ENCODE measurements at regions not wholly inside any gene's neighbourhood (a gene's known extent, or its start where the extent isn't known, plus 50 kb on each side); places are given as distances from the start of the nearest gene placed in this dataset.
"Not testable (repeated sequence)": the region's sequence is repeated elsewhere in the genome, so short reads cannot be mapped to it uniquely, and the experiment has no call there.

DNA sequence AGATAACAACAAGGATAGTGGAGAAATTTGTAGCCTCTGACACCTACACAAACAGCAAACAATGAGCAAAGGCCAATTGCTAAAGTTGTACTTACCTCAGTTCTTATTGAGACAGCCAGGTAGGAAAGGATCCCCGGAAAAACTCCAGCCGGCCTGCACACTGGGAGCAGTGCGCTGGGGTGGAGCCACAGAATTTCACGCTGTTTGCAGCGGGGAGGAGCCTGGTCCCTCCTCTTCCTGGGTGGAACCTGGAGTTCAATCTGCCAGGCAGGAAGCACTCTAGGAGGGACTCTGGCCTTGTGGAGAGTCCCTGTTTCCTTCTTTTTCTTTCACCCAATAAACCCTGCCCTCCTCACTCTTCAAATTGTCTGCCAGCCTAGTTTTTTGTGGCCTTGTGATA lies 382.6 kb upstream of the TGIF2LX start:
- H3K4me3 ChIP-seq; H3K9me3 Mint-ChIP-seq; H4K20me1 ChIP-seq (replicated peaks; ENCODE audit: insufficient read depth); H3K4me1 ChIP-seq (ENCODE audit: insufficient read depth); H3F3A ChIP-seq (replicated peaks; ENCODE audit: low read depth); H3K27ac Mint-ChIP-seq; H3K36me3 ChIP-seq (ENCODE audit: insufficient read depth); H3K27ac ChIP-seq (ENCODE audit: low read depth); H3K4me2 ChIP-seq; H3K36me3 Mint-ChIP-seq (ENCODE audit: low read depth); H3K27me3 Mint-ChIP-seq (ENCODE audit: insufficient read depth, low read depth, poor library complexity); H3K9me2 ChIP-seq (ENCODE audit: insufficient read depth); H3K4me1 Mint-ChIP-seq; H2AFZ ChIP-seq; H3K27me3 ChIP-seq (ENCODE audit: insufficient read depth); H3K79me2 ChIP-seq (replicated peaks; ENCODE audit: insufficient read depth); H3K4me3 Mint-ChIP-seq; ATAC-seq: not testable (repeated sequence)
- DNase-seq (ENCODE audit: low spot score): peak; percentile 0

DNA sequence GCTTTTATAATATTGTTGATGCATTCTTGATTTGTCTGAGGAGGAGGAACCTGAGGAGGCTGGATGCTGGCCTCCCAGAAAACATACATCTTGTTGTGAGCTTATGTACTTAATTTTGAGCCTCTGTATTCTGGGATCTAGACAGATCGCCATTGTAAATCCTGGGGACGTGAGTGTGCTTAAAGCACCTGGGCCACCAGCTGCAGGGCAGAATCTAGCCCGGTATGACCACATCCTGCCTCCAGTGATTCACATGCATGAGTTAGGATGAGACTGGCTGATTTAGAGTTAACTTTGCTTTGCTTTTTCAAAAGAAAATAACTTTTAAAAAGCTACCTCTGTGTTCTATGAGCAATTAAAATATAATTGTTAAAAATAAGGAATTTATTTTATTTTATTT lies 364.6 kb upstream of the TGIF2LX start:
- not testable (repeated sequence) for H3K79me2 ChIP-seq (replicated peaks; ENCODE audit: insufficient read depth); DNase-seq (ENCODE audit: low spot score)

DNA sequence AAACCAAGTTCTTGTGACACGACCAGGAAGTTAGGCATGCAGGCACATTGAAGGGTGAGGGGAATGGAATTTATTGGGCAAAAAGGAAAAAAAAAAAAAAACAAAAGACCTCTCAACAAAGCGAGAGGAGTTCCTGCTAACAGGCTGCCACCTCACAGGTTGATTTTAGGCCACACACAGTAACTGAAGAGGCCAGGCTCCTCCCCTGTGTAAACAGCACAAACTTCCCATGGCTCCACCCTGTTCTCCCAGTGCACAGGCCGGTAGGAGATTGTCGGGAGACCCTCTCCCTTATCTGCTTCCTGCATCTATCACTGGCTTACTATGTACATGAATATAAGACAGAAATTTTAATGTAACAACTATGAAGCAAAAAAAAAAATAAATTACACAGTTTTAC lies 359.6 kb upstream of the TGIF2LX start:
- not testable (repeated sequence) for H3K4me3 ChIP-seq; H3K27ac ChIP-seq (ENCODE audit: low read depth); DNase-seq (ENCODE audit: low spot score); H3K4me1 Mint-ChIP-seq; H3K27me3 Mint-ChIP-seq (ENCODE audit: insufficient read depth, low read depth, poor library complexity); H3K27me3 ChIP-seq (ENCODE audit: insufficient read depth); H3K4me1 ChIP-seq (ENCODE audit: insufficient read depth); H3K36me3 Mint-ChIP-seq (ENCODE audit: low read depth); H3K79me2 ChIP-seq (replicated peaks; ENCODE audit: insufficient read depth); H3K9me2 ChIP-seq (ENCODE audit: insufficient read depth); H3K4me3 Mint-ChIP-seq; H3K27ac Mint-ChIP-seq; H3K9me3 Mint-ChIP-seq; H3F3A ChIP-seq (replicated peaks; ENCODE audit: low read depth); H4K20me1 ChIP-seq (replicated peaks; ENCODE audit: insufficient read depth); H2AFZ ChIP-seq; H3K4me2 ChIP-seq; H3K36me3 ChIP-seq (ENCODE audit: insufficient read depth)
- ATAC-seq: peak; percentile 32; the same call in 1 of the 3 replicates

More for the DNA sequence above, 364.6 kb upstream of the TGIF2LX start:
- H3K4me3 ChIP-seq; H3K4me1 Mint-ChIP-seq; H3K36me3 Mint-ChIP-seq (ENCODE audit: low read depth); H3K9me3 Mint-ChIP-seq; ATAC-seq; H3K4me2 ChIP-seq; H3K9me2 ChIP-seq (ENCODE audit: insufficient read depth); H3K27ac Mint-ChIP-seq; H3K36me3 ChIP-seq (ENCODE audit: insufficient read depth); H3F3A ChIP-seq (replicated peaks; ENCODE audit: low read depth); H3K27me3 ChIP-seq (ENCODE audit: insufficient read depth); H3K4me3 Mint-ChIP-seq; H2AFZ ChIP-seq; H3K4me1 ChIP-seq (ENCODE audit: insufficient read depth); H3K27ac ChIP-seq (ENCODE audit: low read depth); H3K27me3 Mint-ChIP-seq (ENCODE audit: insufficient read depth, low read depth, poor library complexity); H4K20me1 ChIP-seq (replicated peaks; ENCODE audit: insufficient read depth): not testable (repeated sequence)

DNA sequence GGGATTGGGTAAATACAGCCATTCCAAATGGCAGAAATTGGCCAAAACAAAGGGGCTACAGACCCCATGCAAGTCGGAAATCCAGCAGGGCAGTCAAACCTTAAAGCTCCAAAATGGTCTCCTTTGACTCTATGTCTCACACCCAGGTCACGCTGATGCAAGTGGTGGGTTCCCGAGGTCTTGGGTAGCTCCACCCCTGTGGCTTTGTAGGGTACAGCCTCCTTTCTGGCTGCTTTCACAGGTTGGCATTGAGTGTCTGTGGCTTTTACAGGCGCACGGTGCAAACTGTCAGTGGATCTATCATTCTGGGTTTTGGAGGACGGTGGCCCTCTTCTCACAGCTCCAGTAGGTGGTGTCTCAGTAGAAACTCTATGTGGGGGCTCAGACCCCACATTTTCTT lies 358.6 kb upstream of the TGIF2LX start:
- not testable (repeated sequence) for H3K9me2 ChIP-seq (ENCODE audit: insufficient read depth); H3K27me3 ChIP-seq (ENCODE audit: insufficient read depth); H3K4me1 ChIP-seq (ENCODE audit: insufficient read depth); H3K27me3 Mint-ChIP-seq (ENCODE audit: insufficient read depth, low read depth, poor library complexity); H4K20me1 ChIP-seq (replicated peaks; ENCODE audit: insufficient read depth); DNase-seq (ENCODE audit: low spot score); H2AFZ ChIP-seq; H3K4me3 ChIP-seq; ATAC-seq; H3F3A ChIP-seq (replicated peaks; ENCODE audit: low read depth); H3K36me3 Mint-ChIP-seq (ENCODE audit: low read depth); H3K9me3 Mint-ChIP-seq; H3K27ac Mint-ChIP-seq; H3K27ac ChIP-seq (ENCODE audit: low read depth); H3K4me1 Mint-ChIP-seq; H3K4me3 Mint-ChIP-seq; H3K4me2 ChIP-seq; H3K79me2 ChIP-seq (replicated peaks; ENCODE audit: insufficient read depth); H3K36me3 ChIP-seq (ENCODE audit: insufficient read depth)

DNA sequence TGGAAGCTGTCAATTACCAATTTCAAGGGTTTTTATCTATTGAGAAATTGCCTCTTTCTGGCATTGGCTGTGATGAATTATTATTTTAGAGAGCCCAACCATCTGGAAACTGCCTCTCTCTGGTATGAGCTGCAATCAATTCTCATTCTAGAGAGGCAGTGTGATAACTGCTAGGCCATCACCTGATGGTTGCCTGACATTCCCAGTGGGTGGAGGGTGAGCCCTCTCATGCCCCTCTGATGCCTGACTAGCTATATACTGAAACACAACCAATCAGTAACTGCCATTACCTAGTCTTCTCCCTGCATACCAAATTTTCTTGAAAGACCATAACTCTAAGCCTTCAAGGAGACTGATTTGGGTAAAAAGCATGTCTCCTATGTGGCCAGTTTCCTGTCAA lies 353.9 kb upstream of the TGIF2LX start:
- H4K20me1 ChIP-seq (replicated peaks; ENCODE audit: insufficient read depth); H3K27ac Mint-ChIP-seq; H2AFZ ChIP-seq; ATAC-seq; H3K27ac ChIP-seq (ENCODE audit: low read depth); H3K9me3 Mint-ChIP-seq; H3K4me1 ChIP-seq (ENCODE audit: insufficient read depth); H3K4me2 ChIP-seq; H3K36me3 Mint-ChIP-seq (ENCODE audit: low read depth); H3K9me2 ChIP-seq (ENCODE audit: insufficient read depth); H3K27me3 Mint-ChIP-seq (ENCODE audit: insufficient read depth, low read depth, poor library complexity); H3K79me2 ChIP-seq (replicated peaks; ENCODE audit: insufficient read depth); H3K27me3 ChIP-seq (ENCODE audit: insufficient read depth); H3K4me3 ChIP-seq; H3F3A ChIP-seq (replicated peaks; ENCODE audit: low read depth); H3K4me3 Mint-ChIP-seq; H3K36me3 ChIP-seq (ENCODE audit: insufficient read depth); H3K4me1 Mint-ChIP-seq; DNase-seq (ENCODE audit: low spot score): not testable (repeated sequence)
